A673 (cell line): ENCODE measurements at regions not wholly inside any gene's neighbourhood (a gene's known extent, or its start where the extent isn't known, plus 50 kb on each side); places are given as distances from the start of the nearest gene placed in this dataset.
"Not testable (repeated sequence)": the region's sequence is repeated elsewhere in the genome, so short reads cannot be mapped to it uniquely, and the experiment has no call there.

Source experiments
- CTCF ChIP-seq: fragments of 300-800, 200-600 bp; sonication (generic); conservative IDR thresholded peaks from 2 replicates; pipeline ENCODE4 v1.5.1; 2017; ENCODE audit warnings: low read depth, mild to moderate bottlenecking, antibody characterized with exemption, low read length, moderate library complexity, mixed read lengths
- EZH2 ChIP-seq: fragments of 200-600 bp; sonication (generic); IDR thresholded peaks from 2 replicates; pipeline ENCODE4 v1.6.1; 2017; ENCODE audit warnings: borderline replicate concordance, low read depth, mild to moderate bottlenecking, mixed read lengths, antibody characterized with exemption, low read length; ENCODE audit not compliant: poor library complexity, severe bottlenecking

- TF ChIP-seq CTCF, EZH2: not testable (repeated sequence)
Observed at GRCh38 chr10:118932154-118932553, 97.4 kb upstream of the NANOS1 start.
